HL-60 (cell line): ENCODE measurements at regions not wholly inside any gene's neighbourhood (a gene's known extent, or its start where the extent isn't known, plus 50 kb on each side); places are given as distances from the start of the nearest gene placed in this dataset.
A peak's percentile ranks its signal among the peaks of the same experiment; 100 is the strongest.

Experiments
- DNase-seq, 2 experiments: peaks; one replicate each; pipeline ENCODE4 v3.0.0-alpha.2; 2010 to 2020; ENCODE audit warnings: low read depth in 1 of 2, low spot score in 1 of 2
- H3K27ac ChIP-seq: fragments of 250-450 bp; sonication (Bioruptor Pico); replicated peaks from 2 replicates; pipeline ENCODE4 v1.5.1; 2020; ENCODE audit warnings: mild to moderate bottlenecking, moderate library complexity
- H3K27me3 ChIP-seq: fragments of 250-450 bp; sonication (Bioruptor Pico); 2 replicates; pipeline ENCODE4 v1.5.1; 2021; ENCODE audit warnings: mild to moderate bottlenecking, moderate library complexity; ENCODE audit not compliant: insufficient read depth, poor library complexity, severe bottlenecking
- H3K4me3 ChIP-seq: replicated peaks from 2 replicates; pipeline ENCODE4 v1.5.1; 2011; ENCODE audit warnings: mild to moderate bottlenecking, control low read depth, low read length; ENCODE audit not compliant: insufficient read depth
- CTCF ChIP-seq: IDR thresholded peaks from one replicate; pipeline ENCODE4 v1.5.1; 2011; ENCODE audit warnings: low read length, control low read depth, inconsistent platforms; ENCODE audit not compliant: insufficient read depth
- GABPA ChIP-seq: IDR thresholded peaks from 2 replicates; pipeline ENCODE4 v1.6.1; 2012; ENCODE audit warnings: low read depth
- POLR2AphosphoS5 ChIP-seq: IDR thresholded peaks from 2 replicates; pipeline ENCODE4 v1.6.1; 2012; ENCODE audit warnings: low read depth
- REST ChIP-seq: IDR thresholded peaks from 2 replicates; pipeline ENCODE4 v1.6.1; 2012; ENCODE audit warnings: low read depth; ENCODE audit not compliant: insufficient replicate concordance
- SPI1 ChIP-seq: IDR thresholded peaks from 2 replicates; pipeline ENCODE4 v1.6.1; 2012; ENCODE audit warnings: low read depth, mild to moderate bottlenecking, borderline replicate concordance

GRCh38 chr5:40360685-40361084, 319.0 kb upstream of the PTGER4 start:
- Histone ChIP-seq H3K4me3 (no peak overlapping the region), H3K27me3 (no peaks in the 10 kb centered on the region), H3K27ac (no peak overlapping the region)
- TF ChIP-seq REST (no peak), CTCF (no peak), GABPA (no peak), SPI1 (no peak), POLR2AphosphoS5 (no peak)
- DNase-seq, result no peak

- no peak overlapping the region for H3K4me3 ChIP-seq
- no peaks in the 10 kb centered on the region for H3K27me3 ChIP-seq
- H3K27ac ChIP-seq, result no peak overlapping the region
- TF ChIP-seq POLR2AphosphoS5, result no peak
- DNase-seq, result no peak
These were observed 319.9 kb upstream of the PTGER4 start for GRCh38 chr5:40359832-40360231.

- TF ChIP-seq CTCF (no peak), POLR2AphosphoS5 (no peak), GABPA (no peak), SPI1 (no peak), REST (no peak)
- Histone ChIP-seq H3K27ac (no peak overlapping the region), H3K27me3 (no peaks in the 10 kb centered on the region), H3K4me3 (no peak overlapping the region)
- DNase-seq, result no peak
These were observed 320.6 kb upstream of the PTGER4 start for GRCh38 chr5:40359093-40359492.

GRCh38 chr5:40356248-40356647, 323.5 kb upstream of the PTGER4 start:
- Histone ChIP-seq H3K27me3 (no peaks in the 10 kb centered on the region), H3K27ac (peak overlapping the region; percentile 36), H3K4me3 (no peak overlapping the region)
- DNase-seq, result peak in 1 of 2 experiments; percentile 73
- TF ChIP-seq GABPA (no peak), SPI1 (peak; percentile 90)

- no peak overlapping the region for H3K4me3 ChIP-seq
- TF ChIP-seq GABPA, result no peak
- TF ChIP-seq CTCF, result no peak
- TF ChIP-seq SPI1, result no peak
- no peak for TF ChIP-seq REST
- TF ChIP-seq POLR2AphosphoS5, result no peak
- H3K27me3 ChIP-seq, result no peaks in the 10 kb centered on the region
- peak overlapping the region; percentile 36 for H3K27ac ChIP-seq
- no peak for DNase-seq
These were observed 323.9 kb upstream of the PTGER4 start for GRCh38 chr5:40355846-40356245.
